ENCODE measurements at regions not wholly inside any gene's neighbourhood (a gene's known extent, or its start where the extent isn't known, plus 50 kb on each side); places are given as distances from the start of the nearest gene placed in this dataset.

DNA sequence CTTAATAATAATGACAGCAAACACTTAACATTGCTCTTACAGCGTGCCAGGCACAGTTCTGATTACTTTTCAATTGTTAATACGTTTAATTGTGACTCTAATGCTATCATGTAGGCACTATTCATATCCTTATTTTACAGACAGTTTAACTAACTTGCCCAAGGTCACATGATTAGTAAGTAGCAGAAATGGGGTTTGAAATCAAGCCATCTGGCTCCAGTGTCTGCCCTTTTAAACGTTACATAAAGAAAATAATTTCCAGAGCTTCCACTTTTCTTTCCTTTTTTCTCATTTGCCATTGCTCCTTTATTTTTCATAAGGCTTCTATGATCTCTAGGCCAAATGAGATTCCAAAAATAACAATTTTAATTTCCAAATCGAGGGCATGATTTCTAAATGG is 50.6 kb upstream of the IKZF2 start:
- no peak for ATAC-seq

DNA sequence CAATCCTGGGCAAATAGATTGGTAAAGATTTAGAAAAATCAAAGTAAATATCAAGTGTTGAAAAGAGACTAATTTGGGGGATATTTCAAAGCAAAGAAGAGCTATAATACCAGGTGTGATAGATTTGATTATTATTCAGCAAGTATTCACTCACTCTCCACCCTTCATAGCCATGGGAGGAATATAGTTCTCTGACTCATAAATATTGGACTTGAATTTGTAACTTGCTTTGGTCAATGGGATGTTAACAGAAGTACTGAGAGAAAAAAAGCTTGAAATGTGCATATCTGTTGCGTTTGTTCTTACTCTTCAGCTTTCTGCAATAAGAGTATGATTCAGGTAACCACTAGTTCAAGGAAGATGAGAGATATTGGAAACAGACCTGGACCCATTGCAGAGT is 54.5 kb upstream of the IKZF2 start:
- ATAC-seq = no peak

DNA sequence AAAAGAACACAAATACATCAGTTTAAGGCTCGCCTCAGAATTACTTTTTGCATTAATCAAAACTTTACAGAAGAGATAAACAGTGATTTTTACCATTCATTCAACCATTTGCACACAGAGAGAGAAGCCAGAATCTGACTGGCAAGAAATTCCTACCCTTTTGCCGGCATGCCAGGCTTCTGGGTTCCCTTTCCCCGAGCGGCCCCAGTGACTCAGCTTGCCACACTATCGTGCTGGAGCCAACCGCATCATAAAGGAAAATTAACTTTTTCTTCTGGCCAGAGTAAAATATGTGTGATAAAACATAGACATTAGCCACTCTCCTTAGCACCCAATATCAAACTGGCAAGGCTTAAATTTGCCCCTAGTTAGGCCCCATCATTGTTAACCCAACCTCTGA is 61.8 kb upstream of the IKZF2 start:
- no peak for ATAC-seq

DNA sequence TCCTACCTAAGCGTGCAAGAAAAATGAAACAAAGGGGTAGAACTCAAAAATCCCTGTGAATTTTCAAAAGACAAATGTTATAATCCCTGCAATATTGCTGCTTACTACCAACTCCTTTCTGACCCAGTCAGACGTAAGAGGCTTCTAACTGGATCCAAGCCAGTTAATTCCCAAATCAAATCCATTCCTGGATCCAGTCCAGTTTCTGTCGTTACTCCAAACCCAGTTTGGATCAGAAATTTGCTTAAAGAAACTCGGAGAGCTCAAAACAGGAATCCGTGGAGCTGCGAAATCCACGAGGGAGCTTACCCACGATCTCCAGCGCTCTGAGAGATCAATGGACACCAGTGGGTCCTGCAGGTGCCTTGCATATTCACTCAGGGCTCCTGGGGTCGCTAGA is 62.8 kb upstream of the IKZF2 start:
- no peak for ATAC-seq

DNA sequence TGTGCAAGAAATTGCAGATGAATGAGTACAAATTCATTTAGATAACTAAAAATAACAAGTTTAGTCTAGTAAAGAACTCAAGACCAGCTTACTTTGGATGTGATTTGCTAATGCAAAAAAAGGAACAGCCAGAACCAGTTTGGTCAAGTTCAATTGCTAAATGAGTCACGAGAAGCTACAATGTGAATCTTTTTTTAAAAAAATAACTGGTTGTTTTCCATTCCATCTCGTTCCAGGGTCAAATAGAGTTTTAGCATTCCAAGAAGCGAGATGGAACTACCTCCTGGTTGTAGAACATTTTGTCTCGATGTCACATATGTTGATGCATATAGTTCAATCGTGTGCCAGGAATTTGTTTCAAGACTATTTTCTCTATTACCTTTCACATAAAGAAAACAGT is 65.0 kb upstream of the IKZF2 start:
- peak; percentile 90 for ATAC-seq

DNA sequence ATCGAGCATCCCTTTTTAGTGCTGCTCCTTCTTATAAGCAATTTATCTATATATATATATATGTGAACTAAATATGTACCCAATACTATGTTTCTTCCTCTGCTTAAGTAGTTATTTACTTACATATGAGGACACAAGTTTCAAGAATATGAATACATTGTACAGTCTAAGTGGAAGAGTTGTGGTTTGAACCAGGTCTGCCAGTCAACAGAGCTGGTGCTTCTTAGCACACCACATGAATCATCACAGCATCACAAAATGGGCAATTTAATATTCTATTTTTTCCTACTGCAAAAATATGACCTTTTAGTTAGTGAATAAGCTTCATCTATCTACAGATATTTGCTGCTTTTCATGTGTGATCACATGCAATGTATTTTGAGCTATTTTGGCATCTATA is 64.4 kb upstream of the SPAG16 start:
- no peak for ATAC-seq

DNA sequence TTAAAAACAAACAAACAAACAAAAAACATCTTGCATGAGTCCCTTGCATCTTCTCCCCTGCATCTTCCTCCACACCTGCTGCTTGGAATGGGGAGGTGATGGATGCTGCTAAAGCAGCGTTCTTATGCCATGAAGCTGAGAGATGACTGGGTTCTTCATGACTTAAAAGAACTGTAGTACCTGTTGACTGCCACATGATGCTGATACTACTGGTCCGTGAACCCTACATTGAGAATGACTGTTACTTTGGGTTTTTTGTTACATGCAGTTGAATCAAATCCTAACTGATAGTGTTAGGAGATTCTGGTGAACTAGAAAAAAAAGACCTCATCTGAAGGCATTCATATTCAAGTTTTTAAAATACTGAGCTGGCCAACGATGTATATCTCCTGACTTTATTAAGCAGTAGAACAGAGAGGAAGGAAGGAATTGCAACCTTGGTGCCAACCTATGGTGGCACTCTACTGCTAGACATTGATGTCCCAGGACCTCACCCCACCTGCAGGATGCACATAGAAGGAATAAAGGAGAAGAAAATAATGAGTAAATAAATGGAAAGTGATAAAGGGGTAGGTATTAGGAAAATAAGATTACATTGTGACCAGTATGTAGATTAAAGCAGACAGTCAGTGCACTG is 63.2 kb upstream of the SPAG16 start:
- no peak for ATAC-seq

DNA sequence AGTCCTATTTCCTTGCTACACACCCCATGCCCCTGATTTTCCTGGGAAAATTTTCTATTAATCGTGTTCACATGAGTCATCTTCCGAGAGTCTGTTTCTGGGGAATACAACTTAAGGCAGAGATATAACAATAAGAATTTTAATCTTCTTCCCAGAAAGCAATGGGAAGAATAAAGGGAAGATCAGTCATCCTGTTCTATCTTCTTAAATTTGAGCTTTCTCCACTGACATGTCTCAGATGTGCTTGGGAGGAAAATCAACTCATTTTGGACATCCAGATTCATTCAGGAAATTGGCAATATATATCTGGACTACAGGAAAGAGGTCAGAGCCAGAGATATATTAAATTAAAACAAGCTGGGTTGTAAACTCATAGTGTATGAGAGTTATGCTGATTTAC is 62.3 kb upstream of the SPAG16 start:
- ATAC-seq = no peak

DNA sequence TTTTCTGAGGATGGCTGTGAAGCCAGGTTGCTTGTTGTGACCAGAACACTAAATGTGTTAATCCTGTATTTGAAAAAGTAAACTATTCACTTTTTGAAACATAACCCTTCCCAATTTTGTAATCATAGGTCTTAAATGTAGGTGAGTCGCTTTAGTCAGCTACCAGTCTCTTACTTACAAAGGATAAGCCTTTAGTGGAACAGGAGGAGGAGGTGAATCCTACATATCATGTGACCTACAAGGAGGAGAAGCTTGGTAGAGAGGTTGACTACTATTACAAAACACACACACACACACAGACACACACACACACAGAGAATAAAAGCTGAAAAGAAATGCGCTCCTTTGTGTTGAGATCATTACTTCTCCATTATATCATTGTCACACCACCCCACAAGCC is 59.9 kb upstream of the SPAG16 start:
- peak; percentile 98 for ATAC-seq

DNA sequence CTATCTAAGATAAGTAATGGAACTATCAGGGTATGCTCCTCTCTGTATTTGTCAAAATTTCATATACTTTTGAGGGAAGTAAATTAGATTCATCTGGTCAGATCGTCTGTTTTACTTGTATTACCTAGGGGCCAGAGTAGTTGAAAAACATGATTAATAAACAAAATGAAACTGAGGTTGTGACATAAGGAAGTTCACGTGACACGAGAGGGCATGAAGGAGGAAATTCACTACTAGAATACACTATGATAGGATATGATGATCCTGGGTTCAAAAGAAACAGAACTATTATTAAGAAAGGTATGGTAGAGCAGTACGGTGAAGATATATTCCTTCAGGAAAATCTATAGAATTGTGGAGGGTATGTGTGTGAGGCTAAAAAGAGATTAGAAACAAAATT is 58.4 kb upstream of the SPAG16 start:
- ATAC-seq = no peak

DNA sequence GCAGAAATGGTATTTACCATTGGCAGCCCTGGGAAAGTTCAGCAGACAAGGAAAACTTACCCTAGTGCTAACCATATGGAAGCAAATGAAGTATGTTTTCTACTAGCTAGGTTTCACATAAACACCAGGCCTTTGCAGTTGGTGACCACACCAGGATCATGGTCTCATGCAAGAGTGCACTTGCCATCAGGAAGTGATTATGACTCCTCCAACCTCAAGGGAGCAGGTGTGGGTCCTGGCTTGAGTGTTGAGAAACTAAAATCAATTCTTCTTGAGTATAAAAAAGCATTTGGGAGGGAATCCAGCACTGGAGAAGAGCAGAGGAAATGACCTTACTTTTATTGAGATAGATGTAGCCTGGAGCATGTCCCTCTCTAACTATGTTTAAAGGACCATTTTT is 56.8 kb upstream of the SPAG16 start:
- ATAC-seq = peak; percentile 50

DNA sequence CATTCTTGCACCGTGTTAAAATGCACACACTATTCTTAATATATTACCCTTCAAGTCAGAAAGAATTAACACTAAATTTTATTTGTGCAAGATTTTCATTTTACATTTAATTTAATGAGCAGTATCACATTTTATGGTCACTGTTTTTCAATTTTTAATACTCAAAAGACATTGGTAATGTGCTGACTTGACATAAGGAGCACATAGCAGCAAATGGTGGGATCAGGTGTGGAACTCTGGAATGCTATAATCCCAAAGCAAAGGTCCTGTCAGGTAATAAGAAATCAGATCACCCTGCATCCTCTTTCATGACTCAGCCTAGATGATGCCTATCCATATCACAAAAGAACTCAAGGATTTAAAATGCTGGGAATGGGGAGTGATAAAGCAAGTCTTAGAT is 55.6 kb upstream of the SPAG16 start:
- no peak for ATAC-seq

DNA sequence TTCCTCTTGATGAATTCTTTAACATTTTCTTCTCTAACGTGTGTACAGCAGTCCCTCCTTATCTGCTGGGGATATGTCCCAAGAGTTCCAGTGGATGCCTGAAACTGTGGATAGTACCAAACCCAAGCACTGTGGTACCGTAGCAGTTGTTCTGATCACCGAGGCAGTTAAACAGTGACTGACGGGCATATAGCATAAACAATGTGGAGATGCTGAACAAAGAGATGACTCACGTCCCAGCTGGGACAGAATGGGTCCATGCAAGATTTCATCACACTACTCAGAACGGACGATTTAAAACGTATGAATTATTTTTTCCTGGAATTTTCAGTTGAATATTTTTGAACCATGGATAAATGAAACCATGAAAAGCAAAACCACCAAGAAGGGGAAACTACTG is 54.5 kb upstream of the SPAG16 start:
- ATAC-seq = peak; percentile 90

DNA sequence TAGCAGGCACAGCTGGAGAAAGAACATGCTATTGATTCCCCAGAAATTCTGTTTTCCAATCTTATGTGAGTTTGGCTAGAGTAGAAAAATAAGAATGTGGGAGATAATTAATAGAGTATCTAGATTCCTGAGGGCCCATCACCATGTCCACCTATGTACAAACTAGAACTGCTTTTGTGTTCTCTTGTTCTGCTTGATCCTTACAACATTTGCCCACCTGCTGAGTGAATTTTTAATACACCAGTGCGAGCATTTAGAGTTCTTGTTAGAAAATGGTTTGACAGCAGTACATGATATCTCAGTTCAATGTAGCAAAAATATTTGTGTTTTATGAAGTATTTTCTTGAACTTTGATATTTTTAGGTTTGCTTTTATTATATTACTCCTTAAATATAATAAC is 52.3 kb upstream of the SPAG16 start:
- no peak for ATAC-seq

DNA sequence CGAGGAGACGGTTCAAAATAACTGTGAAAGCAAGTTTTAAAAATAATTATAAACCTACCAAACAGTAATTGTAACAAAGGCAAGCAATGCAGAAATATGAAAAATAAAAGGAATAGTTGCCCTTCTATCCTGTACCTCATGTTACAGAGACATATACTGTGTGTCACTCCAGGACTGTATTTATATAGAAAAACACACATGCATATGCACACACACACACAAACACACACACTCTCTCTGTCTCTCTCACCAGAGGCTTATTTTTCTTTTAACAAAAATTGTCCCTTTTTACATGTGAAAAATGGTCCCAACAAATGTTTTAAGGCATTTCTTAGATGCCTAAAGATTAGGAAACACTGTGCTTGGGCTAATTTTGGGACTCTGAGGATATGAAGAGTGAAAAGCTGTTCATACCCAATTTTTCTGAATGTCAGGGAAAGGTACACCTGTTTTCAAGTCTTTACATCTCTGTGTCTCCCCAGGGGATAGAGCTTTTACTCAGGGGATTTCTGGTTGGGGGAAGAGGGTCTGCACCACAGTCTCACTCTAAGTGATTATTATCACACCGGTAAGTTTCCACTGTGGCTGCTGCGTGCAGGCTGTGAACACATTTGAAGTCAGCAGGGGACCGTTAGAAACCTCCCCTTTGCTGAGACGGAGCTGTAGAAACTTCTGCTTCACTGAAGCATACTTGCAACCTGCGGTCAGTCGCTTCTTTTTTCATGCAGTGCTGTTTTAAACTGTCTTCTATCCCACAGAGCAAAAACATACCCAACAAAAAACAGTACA is 51.4 kb upstream of the SPAG16 start:
- peak; percentile 29 for ATAC-seq

DNA sequence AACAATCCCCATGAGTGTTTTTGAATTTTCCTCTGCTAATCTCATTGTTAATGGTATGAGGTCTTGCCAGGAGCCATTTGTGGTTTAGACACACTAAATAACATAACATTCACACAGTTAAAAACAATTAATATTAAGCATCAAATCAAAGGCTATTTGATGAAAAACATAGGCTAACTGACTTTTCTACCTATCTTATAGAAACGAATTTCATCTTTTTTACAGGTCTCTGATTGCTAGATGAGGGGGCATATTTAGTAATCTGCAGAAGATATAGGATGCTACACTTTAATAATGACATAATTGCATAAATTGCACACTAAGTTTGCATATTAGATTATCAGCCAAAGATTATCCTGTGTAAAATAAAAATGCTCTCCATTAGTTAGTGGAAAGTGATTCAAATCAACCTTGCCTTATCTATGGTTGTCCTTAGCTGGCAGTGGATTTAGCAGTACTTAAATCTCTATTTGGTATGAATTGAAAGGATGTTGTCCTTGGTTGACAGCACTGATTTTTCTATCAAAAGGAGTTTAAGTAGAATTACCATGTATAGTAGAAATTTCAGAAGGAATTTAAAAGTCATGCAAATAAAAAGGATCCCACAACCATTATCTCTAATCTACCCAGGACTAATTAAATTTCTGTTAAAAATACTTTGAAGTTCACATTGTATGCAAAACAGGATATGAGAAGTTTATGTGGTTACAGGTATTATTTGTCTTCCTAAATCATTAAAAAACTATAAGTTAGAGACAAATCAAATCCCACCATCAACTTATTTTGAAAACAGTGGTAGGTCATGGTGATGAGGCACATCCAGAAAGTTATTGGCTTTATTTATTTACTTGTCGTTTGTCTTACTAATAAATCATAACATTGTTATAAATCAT is 50.6 kb upstream of the SPAG16 start:
- ATAC-seq = no peak
